DND-41 (cell line): ENCODE measurements at regions not wholly inside any gene's neighbourhood (a gene's known extent, or its start where the extent isn't known, plus 50 kb on each side); places are given as distances from the start of the nearest gene placed in this dataset.

Experiments
- ATAC-seq: fragments of 200-7000 bp; cut with Tn5 transposase; 3 replicates; pipeline ENCODE4 v1.9.1; 2021; ENCODE audit warnings: low read depth; ENCODE audit not compliant: insufficient read depth
- DNase-seq: peaks from one replicate; pipeline ENCODE4 v3.0.0-alpha.2; 2020
- H2AFZ ChIP-seq: 2 replicates; pipeline ENCODE4 v1.6.0; 2012; ENCODE audit warnings: low read depth, low read length
- H3K27ac ChIP-seq: 2 replicates; pipeline ENCODE4 v1.5.1; 2012; ENCODE audit warnings: low read length, inconsistent platforms
- H3K27me3 ChIP-seq: fragments of 200-600 bp; sonication (generic); 2 replicates; pipeline ENCODE4 v1.6.0; 2012; ENCODE audit warnings: low read length, mild to moderate bottlenecking, inconsistent platforms; ENCODE audit not compliant: insufficient read depth, poor library complexity
- H3K36me3 ChIP-seq: 2 replicates; pipeline ENCODE4 v1.5.1; 2012; ENCODE audit warnings: low read length, inconsistent platforms; ENCODE audit not compliant: insufficient read depth
- H3K4me1 ChIP-seq: 2 replicates; pipeline ENCODE4 v1.5.1; 2012; ENCODE audit warnings: mild to moderate bottlenecking, low read length; ENCODE audit not compliant: insufficient read depth
- H3K4me2 ChIP-seq: 2 replicates; pipeline ENCODE4 v1.6.0; 2012; ENCODE audit warnings: mild to moderate bottlenecking, moderate library complexity, low read length, inconsistent platforms; ENCODE audit not compliant: insufficient read depth
- H3K4me3 ChIP-seq, 2 experiments: fragments of 200-600 bp in 1 of 2; shearing (Covaris generic) in 1 of 2; 2 replicates each; pipeline ENCODE4 v1.5.1; 2012 to 2016; ENCODE audit warnings: inconsistent platforms in 2 of 2, low read length in 2 of 2, mild to moderate bottlenecking in 2 of 2, low read depth in 1 of 2, moderate library complexity in 1 of 2
- H3K79me2 ChIP-seq: 2 replicates; pipeline ENCODE4 v1.6.0; 2012; ENCODE audit warnings: low read length, inconsistent platforms; ENCODE audit not compliant: insufficient read depth
- H3K9ac ChIP-seq: 2 replicates; pipeline ENCODE4 v1.6.0; 2012; ENCODE audit warnings: low read depth, mild to moderate bottlenecking, inconsistent platforms, low read length, moderate library complexity
- H3K9me3 ChIP-seq: 2 replicates; pipeline ENCODE4 v1.5.1; 2012; ENCODE audit warnings: low read length, moderate library complexity, mild to moderate bottlenecking, inconsistent platforms; ENCODE audit not compliant: insufficient read depth, severe bottlenecking
- H4K20me1 ChIP-seq: 2 replicates; pipeline ENCODE4 v1.6.0; 2012; ENCODE audit warnings: low read length; ENCODE audit not compliant: insufficient read depth
- EZH2 ChIP-seq: IDR thresholded peaks from 3 replicates; pipeline ENCODE4 v1.6.1; 2012; ENCODE audit warnings: borderline replicate concordance, low read depth, mild to moderate bottlenecking, moderate library complexity, low read length, inconsistent platforms; ENCODE audit not compliant: severe bottlenecking
- TF ChIP-seq, protein P1 (sequence below): IDR thresholded peaks from 2 replicates; pipeline ENCODE4 v1.5.1; 2012; ENCODE audit warnings: borderline replicate concordance, low read length, moderate library complexity, mild to moderate bottlenecking; ENCODE audit not compliant: poor library complexity, severe bottlenecking; ENCODE audit errors: extremely low read depth

DNA sequence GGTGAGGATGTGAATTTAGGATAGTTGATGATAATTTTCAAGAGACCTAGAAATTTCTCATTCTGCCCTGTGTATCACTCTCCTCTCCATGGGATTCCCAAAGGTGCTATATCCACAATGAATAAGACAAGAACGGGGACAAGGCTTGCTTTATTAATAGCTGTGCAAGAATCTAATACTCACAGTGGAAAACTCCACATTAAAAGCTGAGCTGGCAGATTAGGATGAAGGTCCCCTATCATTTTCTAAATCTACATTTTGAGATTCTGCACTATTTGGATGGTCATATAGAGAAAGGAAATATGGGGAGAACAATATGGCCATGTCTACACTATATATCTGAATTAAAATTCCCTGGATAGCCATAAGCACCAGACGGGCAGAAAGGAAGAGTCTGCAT, 411.0 kb upstream of the TGFBR2 start:
- no peaks in the 10 kb centered on the region for H3K9me3 ChIP-seq
- no peak overlapping the region for H2AFZ ChIP-seq
- H3K36me3 ChIP-seq = no peaks in the 10 kb centered on the region
- no peak overlapping the region for H3K9ac ChIP-seq
- ATAC-seq (no peak), DNase-seq (no peak)
- no peaks in the 10 kb centered on the region for H3K79me2 ChIP-seq
- H3K4me2 ChIP-seq = no peak overlapping the region
- peaks cover 11% of the 10 kb centered on the region; the same call in 1 of the 2 replicates for H3K4me1 ChIP-seq
- no peaks in the 10 kb centered on the region for H4K20me1 ChIP-seq
- H3K4me3 ChIP-seq = no peak overlapping the region
- no peaks in the 10 kb centered on the region for H3K27me3 ChIP-seq
- no peak for TF ChIP-seq EZH2
- TF ChIP-seq, protein P1, sequence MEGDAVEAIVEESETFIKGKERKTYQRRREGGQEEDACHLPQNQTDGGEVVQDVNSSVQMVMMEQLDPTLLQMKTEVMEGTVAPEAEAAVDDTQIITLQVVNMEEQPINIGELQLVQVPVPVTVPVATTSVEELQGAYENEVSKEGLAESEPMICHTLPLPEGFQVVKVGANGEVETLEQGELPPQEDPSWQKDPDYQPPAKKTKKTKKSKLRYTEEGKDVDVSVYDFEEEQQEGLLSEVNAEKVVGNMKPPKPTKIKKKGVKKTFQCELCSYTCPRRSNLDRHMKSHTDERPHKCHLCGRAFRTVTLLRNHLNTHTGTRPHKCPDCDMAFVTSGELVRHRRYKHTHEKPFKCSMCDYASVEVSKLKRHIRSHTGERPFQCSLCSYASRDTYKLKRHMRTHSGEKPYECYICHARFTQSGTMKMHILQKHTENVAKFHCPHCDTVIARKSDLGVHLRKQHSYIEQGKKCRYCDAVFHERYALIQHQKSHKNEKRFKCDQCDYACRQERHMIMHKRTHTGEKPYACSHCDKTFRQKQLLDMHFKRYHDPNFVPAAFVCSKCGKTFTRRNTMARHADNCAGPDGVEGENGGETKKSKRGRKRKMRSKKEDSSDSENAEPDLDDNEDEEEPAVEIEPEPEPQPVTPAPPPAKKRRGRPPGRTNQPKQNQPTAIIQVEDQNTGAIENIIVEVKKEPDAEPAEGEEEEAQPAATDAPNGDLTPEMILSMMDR = no peak
- H3K27ac ChIP-seq = no peak overlapping the region

DNA sequence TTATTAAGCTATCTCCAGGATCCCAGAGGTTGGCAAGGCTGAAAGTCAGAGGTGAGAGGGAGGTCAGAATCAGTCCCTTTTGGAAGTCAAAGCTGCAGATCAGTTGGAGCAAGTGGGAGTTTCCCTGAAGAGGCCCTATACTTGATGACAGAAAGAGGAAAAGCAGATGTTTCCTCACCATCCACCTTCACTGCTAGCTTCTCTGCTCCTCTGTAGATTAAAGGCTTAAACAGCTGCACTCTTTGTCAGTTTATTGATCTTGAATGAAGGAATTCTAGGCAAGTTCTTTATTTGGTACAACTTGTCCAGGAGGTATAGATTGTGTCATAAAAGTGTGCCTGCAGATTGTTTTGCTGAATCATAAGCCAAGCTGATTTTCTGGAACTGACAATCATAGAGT, 408.2 kb upstream of the TGFBR2 start:
- ATAC-seq = no peak
- Histone ChIP-seq H3K27ac (no peak overlapping the region), H3K4me3 (no peak overlapping the region), H4K20me1 (no peaks in the 10 kb centered on the region), H2AFZ (peak overlapping the region; percentile 41; the same call in 1 of the 2 replicates), H3K4me2 (no peak overlapping the region), H3K9ac (no peak overlapping the region), H3K79me2 (no peaks in the 10 kb centered on the region), H3K9me3 (no peaks in the 10 kb centered on the region), H3K4me1 (peaks cover 11% of the 10 kb centered on the region; the same call in 1 of the 2 replicates), H3K27me3 (no peaks in the 10 kb centered on the region), H3K36me3 (no peaks in the 10 kb centered on the region)
- no peak for TF ChIP-seq EZH2
- TF ChIP-seq, protein P1 = no peak
- no peak for DNase-seq

DNA sequence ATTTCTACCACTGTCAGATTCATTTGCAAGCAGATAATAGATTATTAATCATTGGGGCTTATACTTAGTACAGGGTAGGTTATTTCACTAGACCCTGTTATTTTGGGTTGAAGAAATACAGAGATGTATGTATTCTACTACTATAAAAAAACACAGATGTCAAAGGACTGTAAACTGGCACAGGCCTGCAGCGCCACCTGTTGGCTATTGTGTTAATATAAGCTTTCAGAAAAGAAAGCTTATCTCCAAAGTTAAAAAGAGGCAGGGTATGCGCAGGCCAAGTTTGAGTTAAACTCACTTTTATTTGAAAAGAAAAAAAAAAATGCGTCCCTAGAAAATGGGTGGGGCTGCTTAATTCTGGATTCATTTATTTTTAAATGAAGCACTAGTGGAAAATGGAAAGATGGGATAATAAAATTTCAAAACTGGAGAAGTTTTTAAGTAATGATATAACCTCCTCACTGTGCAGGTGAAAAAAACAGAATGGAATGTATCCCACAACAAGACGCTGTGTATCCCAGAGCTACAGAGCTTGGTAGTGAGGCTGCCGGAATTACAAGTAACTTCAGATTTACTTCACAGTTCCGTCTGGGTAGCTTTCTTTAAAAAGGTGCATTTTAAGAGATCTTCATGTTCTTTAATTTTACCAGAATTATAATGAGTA, 407.2 kb upstream of the TGFBR2 start:
- H3K4me2 ChIP-seq = no peak overlapping the region
- H3K79me2 ChIP-seq = no peaks in the 10 kb centered on the region
- no peak for TF ChIP-seq EZH2
- TF ChIP-seq, protein P1 = peak; percentile 82
- ATAC-seq = peak; percentile 88
- peaks cover 11% of the 10 kb centered on the region; the same call in 1 of the 2 replicates for H3K4me1 ChIP-seq
- H3K4me3 ChIP-seq = no peak overlapping the region
- no peaks in the 10 kb centered on the region for H3K27me3 ChIP-seq
- no peak overlapping the region for H3K27ac ChIP-seq
- H3K9me3 ChIP-seq = no peaks in the 10 kb centered on the region
- no peaks in the 10 kb centered on the region for H3K36me3 ChIP-seq
- no peaks in the 10 kb centered on the region for H4K20me1 ChIP-seq
- no peak overlapping the region for H3K9ac ChIP-seq
- DNase-seq = peak; percentile 76
- H2AFZ ChIP-seq = no peak overlapping the region
